ENCODE measurements at regions not wholly inside any gene's neighbourhood (a gene's known extent, or its start where the extent isn't known, plus 50 kb on each side); places are given as distances from the start of the nearest gene placed in this dataset.

- TF ChIP-seq POLR2A (IDR thresholded peaks at IDR 0.05), result no peak
- no peak for TF ChIP-seq CTCF (IDR thresholded peaks at IDR 0.05)
Measured at GRCh38 chr18:76565238-76566173, 70.5 kb upstream of the ZNF516 start.

Data from transverse colon (tissue), 3 donors.